ENCODE measurements at regions not wholly inside any gene's neighbourhood (a gene's known extent, or its start where the extent isn't known, plus 50 kb on each side); places are given as distances from the start of the nearest gene placed in this dataset.
A peak's percentile ranks its signal among the peaks of the same experiment; 100 is the strongest.

DNA sequence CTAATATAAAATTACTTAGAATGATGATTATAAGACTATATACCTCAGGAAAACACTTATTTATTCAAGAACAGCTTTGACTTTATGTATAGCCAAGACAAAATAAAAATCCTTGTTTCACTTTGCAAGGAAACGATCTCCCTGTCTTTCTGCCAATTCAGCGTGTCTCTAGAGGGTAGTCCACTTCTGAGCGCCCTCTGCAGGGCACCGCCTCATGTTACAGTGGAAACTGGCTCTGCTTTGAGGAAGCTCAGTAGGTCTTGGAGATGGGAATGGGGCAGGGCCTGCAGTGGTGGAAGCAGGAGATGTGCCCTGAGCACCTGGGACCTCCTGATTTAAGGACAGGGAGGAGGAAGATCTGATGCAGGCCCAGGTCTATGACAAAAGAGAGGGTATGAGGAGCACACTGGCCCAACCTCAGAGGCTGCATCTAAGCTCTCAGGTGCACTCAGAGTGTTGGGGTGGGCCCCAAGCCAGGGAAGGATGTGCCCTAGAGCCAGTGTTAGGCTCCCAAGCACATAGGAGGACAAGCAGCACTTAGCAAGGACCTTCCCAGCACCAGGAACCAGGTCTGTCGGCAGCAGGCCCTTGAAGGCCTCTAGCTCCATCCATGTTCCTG lies 481.0 kb downstream of the TNS3 start:
- TF ChIP-seq RAD21 (IDR thresholded peaks at IDR 0.05; ENCODE audit: low read length): peak; percentile 36
- no peak for TF ChIP-seq CEBPB (IDR thresholded peaks at IDR 0.05; ENCODE audit: low read depth, low read length)
- TF ChIP-seq, protein P1, sequence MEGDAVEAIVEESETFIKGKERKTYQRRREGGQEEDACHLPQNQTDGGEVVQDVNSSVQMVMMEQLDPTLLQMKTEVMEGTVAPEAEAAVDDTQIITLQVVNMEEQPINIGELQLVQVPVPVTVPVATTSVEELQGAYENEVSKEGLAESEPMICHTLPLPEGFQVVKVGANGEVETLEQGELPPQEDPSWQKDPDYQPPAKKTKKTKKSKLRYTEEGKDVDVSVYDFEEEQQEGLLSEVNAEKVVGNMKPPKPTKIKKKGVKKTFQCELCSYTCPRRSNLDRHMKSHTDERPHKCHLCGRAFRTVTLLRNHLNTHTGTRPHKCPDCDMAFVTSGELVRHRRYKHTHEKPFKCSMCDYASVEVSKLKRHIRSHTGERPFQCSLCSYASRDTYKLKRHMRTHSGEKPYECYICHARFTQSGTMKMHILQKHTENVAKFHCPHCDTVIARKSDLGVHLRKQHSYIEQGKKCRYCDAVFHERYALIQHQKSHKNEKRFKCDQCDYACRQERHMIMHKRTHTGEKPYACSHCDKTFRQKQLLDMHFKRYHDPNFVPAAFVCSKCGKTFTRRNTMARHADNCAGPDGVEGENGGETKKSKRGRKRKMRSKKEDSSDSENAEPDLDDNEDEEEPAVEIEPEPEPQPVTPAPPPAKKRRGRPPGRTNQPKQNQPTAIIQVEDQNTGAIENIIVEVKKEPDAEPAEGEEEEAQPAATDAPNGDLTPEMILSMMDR (conservative IDR thresholded peaks at IDR 0.05; ENCODE audit: low read depth, low read length): peak; percentile 47
- no peak for TF ChIP-seq RFX5 (IDR thresholded peaks at IDR 0.05; ENCODE audit: low read depth, low read length)
- TF ChIP-seq POLR2A (IDR thresholded peaks at IDR 0.05; ENCODE audit: low read depth, low read length): no peak
- TF ChIP-seq MAZ (IDR thresholded peaks at IDR 0.05; ENCODE audit: borderline replicate concordance, low read depth, low read length): no peak
- no peak for TF ChIP-seq MXI1 (IDR thresholded peaks at IDR 0.05; ENCODE audit: borderline replicate concordance, low read depth, low read length)
- peak; percentile 59; the same call in 1 of the 2 replicates for TF ChIP-seq MAFK (IDR thresholded peaks at IDR 0.05; ENCODE audit: low read depth, low read length)
- TF ChIP-seq, protein P2, sequence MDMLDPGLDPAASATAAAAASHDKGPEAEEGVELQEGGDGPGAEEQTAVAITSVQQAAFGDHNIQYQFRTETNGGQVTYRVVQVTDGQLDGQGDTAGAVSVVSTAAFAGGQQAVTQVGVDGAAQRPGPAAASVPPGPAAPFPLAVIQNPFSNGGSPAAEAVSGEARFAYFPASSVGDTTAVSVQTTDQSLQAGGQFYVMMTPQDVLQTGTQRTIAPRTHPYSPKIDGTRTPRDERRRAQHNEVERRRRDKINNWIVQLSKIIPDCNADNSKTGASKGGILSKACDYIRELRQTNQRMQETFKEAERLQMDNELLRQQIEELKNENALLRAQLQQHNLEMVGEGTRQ (IDR thresholded peaks at IDR 0.05; ENCODE audit: low read depth, low read length): no peak
- no peak for TF ChIP-seq CHD1 (IDR thresholded peaks at IDR 0.05; ENCODE audit: low read depth, low read length)
- TF ChIP-seq BHLHE40 (IDR thresholded peaks at IDR 0.05; ENCODE audit: low read depth, low read length): no peak
- TF ChIP-seq RCOR1 (IDR thresholded peaks at IDR 0.05; ENCODE audit: insufficient replicate concordance, low read length): no peak
- TF ChIP-seq FOS (IDR thresholded peaks at IDR 0.05; ENCODE audit: low read depth, low read length): no peak
- TF ChIP-seq, protein P3, sequence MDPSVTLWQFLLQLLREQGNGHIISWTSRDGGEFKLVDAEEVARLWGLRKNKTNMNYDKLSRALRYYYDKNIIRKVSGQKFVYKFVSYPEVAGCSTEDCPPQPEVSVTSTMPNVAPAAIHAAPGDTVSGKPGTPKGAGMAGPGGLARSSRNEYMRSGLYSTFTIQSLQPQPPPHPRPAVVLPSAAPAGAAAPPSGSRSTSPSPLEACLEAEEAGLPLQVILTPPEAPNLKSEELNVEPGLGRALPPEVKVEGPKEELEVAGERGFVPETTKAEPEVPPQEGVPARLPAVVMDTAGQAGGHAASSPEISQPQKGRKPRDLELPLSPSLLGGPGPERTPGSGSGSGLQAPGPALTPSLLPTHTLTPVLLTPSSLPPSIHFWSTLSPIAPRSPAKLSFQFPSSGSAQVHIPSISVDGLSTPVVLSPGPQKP (IDR thresholded peaks at IDR 0.05; ENCODE audit: borderline replicate concordance, low read depth, low read length): no peak

Data from IMR-90 (cell line).